ENCODE measurements at regions not wholly inside any gene's neighbourhood (a gene's known extent, or its start where the extent isn't known, plus 50 kb on each side); places are given as distances from the start of the nearest gene placed in this dataset.

GRCh38 chr5:105688227-105688792, 1982.4 kb downstream of the EFNA5 start:
- peak overlapping the region; percentile 33 for H2AFZ ChIP-seq (ENCODE audit: low read depth, low read length, poor library complexity, severe bottlenecking)
- intact Hi-C loops (cut with micrococcal nuclease) = no loop called here
- H3K9me3 ChIP-seq (ENCODE audit: control insufficient read depth in 1 of 2, insufficient read depth in 1 of 2, low read depth in 1 of 2, low read length in 2 of 2) = no peaks in the 10 kb centered on the region
- H3K9me2 ChIP-seq (ENCODE audit: insufficient read depth) = no peaks in the 10 kb centered on the region
- DNase-seq (ENCODE audit: low read depth, low spot score) = no peak
- no peak overlapping the region for H3K4me3 ChIP-seq (replicated peaks in 1 of 2; ENCODE audit: low read depth in 1 of 2, low read length in 2 of 2)
- H3K4me2 ChIP-seq (ENCODE audit: low read length) = no peak overlapping the region
- no peak overlapping the region for H3K9ac ChIP-seq (ENCODE audit: low read length)
- no peaks in the 10 kb centered on the region for H3K79me2 ChIP-seq (ENCODE audit: insufficient read depth, low read length)
- POLR2A ChIA-PET = no interaction called here
- RAD21 ChIA-PET (ENCODE audit: low non-redundant PET in 1 of 2, low total read pairs in 2 of 2, uncharacterized antibody in 2 of 2, unreplicated experiment in 2 of 2) = no interaction called here
- H3K27ac ChIP-seq (ENCODE audit: low read depth, low read length) = no peak overlapping the region
- no peaks in the 10 kb centered on the region for H4K20me1 ChIP-seq (ENCODE audit: insufficient read depth)
- CTCF ChIA-PET = no interaction called here
- H3K27me3 ChIP-seq (ENCODE audit: insufficient read depth, low read length) = no peaks in the 10 kb centered on the region
- no peaks in the 10 kb centered on the region for H3K36me3 ChIP-seq (ENCODE audit: control insufficient read depth in 1 of 2, insufficient read depth in 2 of 2, low read length in 2 of 2)
- no peak for TF ChIP-seq POLR2A (IDR thresholded peaks at IDR 0.05; ENCODE audit: borderline replicate concordance, extremely low read depth, insufficient read depth, insufficient read length)
- no TSS peak for BruUV-seq (replicated peaks)
- ATAC-seq = no peak
- no peaks in the 10 kb centered on the region for H3K4me1 ChIP-seq (ENCODE audit: control insufficient read depth in 1 of 2, insufficient read depth in 2 of 2, low read length in 2 of 2)

- Histone ChIP-seq H3K9me3 (ENCODE audit: control insufficient read depth in 1 of 2, insufficient read depth in 1 of 2, low read depth in 1 of 2, low read length in 2 of 2) (no peaks in the 10 kb centered on the region), H3K4me3 (replicated peaks in 1 of 2; ENCODE audit: low read depth in 1 of 2, low read length in 2 of 2) (no peak overlapping the region), H3K36me3 (ENCODE audit: control insufficient read depth in 1 of 2, insufficient read depth in 2 of 2, low read length in 2 of 2) (no peaks in the 10 kb centered on the region), H3K4me1 (ENCODE audit: control insufficient read depth in 1 of 2, insufficient read depth in 2 of 2, low read length in 2 of 2) (no peaks in the 10 kb centered on the region), H4K20me1 (ENCODE audit: insufficient read depth) (no peaks in the 10 kb centered on the region), H3K9ac (ENCODE audit: low read length) (no peak overlapping the region), H3K9me2 (ENCODE audit: insufficient read depth) (no peaks in the 10 kb centered on the region), H2AFZ (ENCODE audit: low read depth, low read length, poor library complexity, severe bottlenecking) (no peak overlapping the region), H3K4me2 (ENCODE audit: low read length) (no peak overlapping the region), H3K27ac (ENCODE audit: low read depth, low read length) (no peak overlapping the region), H3K79me2 (ENCODE audit: insufficient read depth, low read length) (no peaks in the 10 kb centered on the region), H3K27me3 (ENCODE audit: insufficient read depth, low read length) (no peaks in the 10 kb centered on the region)
- RAD21 ChIA-PET (ENCODE audit: low non-redundant PET in 1 of 2, low total read pairs in 2 of 2, uncharacterized antibody in 2 of 2, unreplicated experiment in 2 of 2) = no interaction called here
- intact Hi-C loops (cut with micrococcal nuclease) = no loop called here
- POLR2A ChIA-PET = no interaction called here
- DNase-seq (ENCODE audit: low read depth, low spot score) (no peak), ATAC-seq (no peak)
- no peak for TF ChIP-seq EZH2phosphoT487 (IDR thresholded peaks at IDR 0.05; ENCODE audit: borderline replicate concordance)
- TF ChIP-seq FOSL1 (IDR thresholded peaks at IDR 0.05; ENCODE audit: low read depth) = no peak
- TF ChIP-seq POLR2A (IDR thresholded peaks at IDR 0.05; ENCODE audit: borderline replicate concordance, extremely low read depth, insufficient read depth, insufficient read length) = no peak
- no peak for TF ChIP-seq ZNF274 (IDR thresholded peaks at IDR 0.05; ENCODE audit: low read depth, low read length)
- TF ChIP-seq SRF (IDR thresholded peaks at IDR 0.05; ENCODE audit: low read depth) = no peak
- TF ChIP-seq TCF7L2 (IDR thresholded peaks at IDR 0.05; ENCODE audit: borderline replicate concordance, extremely low read depth, insufficient read depth, insufficient read length) = no peak
- no peak for TF ChIP-seq ZFX (IDR thresholded peaks at IDR 0.05)
- TF ChIP-seq EGR1 (IDR thresholded peaks at IDR 0.05; ENCODE audit: low read depth) = no peak
- no peak for TF ChIP-seq POLR2AphosphoS5 (IDR thresholded peaks at IDR 0.05; ENCODE audit: low read depth, low read length)
- no peak for TF ChIP-seq MAX (IDR thresholded peaks at IDR 0.05)
- no TSS peak for BruUV-seq (replicated peaks)
- CTCF ChIA-PET = no interaction called here
Measured at GRCh38 chr5:105687493-105687892, 1983.2 kb downstream of the EFNA5 start.

Data from HCT116 (cell line).